AG09309 (cell line): ENCODE measurements at regions not wholly inside any gene's neighbourhood (a gene's known extent, or its start where the extent isn't known, plus 50 kb on each side); places are given as distances from the start of the nearest gene placed in this dataset.

Source experiments
- DNase-seq: peaks from one replicate; pipeline ENCODE4 v3.0.0-alpha.2; 2010; ENCODE audit warnings: low read depth
- H3K4me3 ChIP-seq: 2 replicates; pipeline ENCODE4 v1.5.1; 2011; ENCODE audit warnings: mild to moderate bottlenecking, low read depth, low read length, moderate library complexity; ENCODE audit not compliant: control insufficient read depth
- CTCF ChIP-seq: IDR thresholded peaks from 2 replicates; pipeline ENCODE4 v1.5.1; 2011; ENCODE audit warnings: mild to moderate bottlenecking, low read depth, low read length, inconsistent platforms; ENCODE audit not compliant: insufficient read depth, control insufficient read depth; ENCODE audit errors: missing control alignments

GRCh38 chr21:27265949-27266348, 299.1 kb upstream of the ADAMTS5 start:
- DNase-seq: no peak
- no peak overlapping the region for H3K4me3 ChIP-seq
- TF ChIP-seq CTCF: no peak

- TF ChIP-seq CTCF: no peak
- no peak for DNase-seq
- H3K4me3 ChIP-seq: no peak overlapping the region
Measured at GRCh38 chr21:27265492-27265891, 298.6 kb upstream of the ADAMTS5 start.

GRCh38 chr21:27261676-27262075, 294.8 kb upstream of the ADAMTS5 start:
- no peak for TF ChIP-seq CTCF
- H3K4me3 ChIP-seq: no peak overlapping the region
- DNase-seq: no peak

GRCh38 chr21:27260728-27261127, 293.8 kb upstream of the ADAMTS5 start:
- no peak overlapping the region for H3K4me3 ChIP-seq
- no peak for DNase-seq
- TF ChIP-seq CTCF: no peak

GRCh38 chr21:27258742-27259448, 292.0 kb upstream of the ADAMTS5 start:
- no peak overlapping the region for H3K4me3 ChIP-seq
- no peak for TF ChIP-seq CTCF
- no peak for DNase-seq

- DNase-seq: no peak
- TF ChIP-seq CTCF: no peak
- no peak overlapping the region for H3K4me3 ChIP-seq
Measured at GRCh38 chr21:27257908-27258556, 291.1 kb upstream of the ADAMTS5 start.
